Medulla oblongata (tissue), 1 donor: ENCODE measurements at regions not wholly inside any gene's neighbourhood (a gene's known extent, or its start where the extent isn't known, plus 50 kb on each side); places are given as distances from the start of the nearest gene placed in this dataset.
"Not testable (repeated sequence)": the region's sequence is repeated elsewhere in the genome, so short reads cannot be mapped to it uniquely, and the experiment has no call there.

Experiments used
- DNase-seq: peaks from one replicate; pipeline ENCODE4 v3.0.0-alpha.2; 2015; ENCODE audit errors: extremely low spot score

GRCh38 chr21:6060054-6060681 is 4461.2 kb upstream of the TPTE start:
- not testable (repeated sequence) for DNase-seq

DNA sequence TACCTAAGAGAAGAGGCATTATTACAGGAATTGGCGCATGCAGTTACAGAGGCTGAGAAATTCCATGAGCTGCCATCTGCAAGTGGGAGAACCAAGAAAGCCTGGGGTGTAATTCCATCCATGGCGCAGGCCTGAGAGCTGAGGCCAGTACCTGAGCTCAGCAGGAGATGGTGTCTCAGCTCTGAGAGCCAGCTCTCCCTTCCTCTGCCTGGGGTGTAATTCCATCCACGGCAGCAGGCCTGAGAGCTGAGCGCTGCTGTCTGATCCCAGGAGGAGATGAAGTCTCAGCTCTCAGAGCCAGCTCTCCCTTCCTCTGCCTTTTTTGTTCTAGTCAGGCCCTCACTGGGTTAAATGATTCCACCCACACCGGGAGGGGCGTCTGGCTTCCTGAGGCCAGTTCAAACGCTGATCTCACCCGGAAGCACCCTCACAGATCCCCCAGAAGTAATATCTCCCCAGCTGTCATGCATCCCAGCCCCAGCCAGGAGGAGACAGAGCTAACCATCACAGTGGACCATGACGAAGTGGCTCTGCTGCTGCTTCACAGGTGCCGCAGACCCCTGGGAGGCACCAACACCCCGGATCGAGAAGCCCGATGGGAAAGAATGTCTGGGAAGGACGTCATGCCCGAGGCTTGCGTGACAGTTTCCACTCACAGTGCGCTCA is 4454.9 kb upstream of the TPTE start:
- not testable (repeated sequence) for DNase-seq

GRCh38 chr21:6068098-6068831 is 4453.1 kb upstream of the TPTE start:
- not testable (repeated sequence) for DNase-seq

- DNase-seq, result not testable (repeated sequence)
These were observed 4451.2 kb upstream of the TPTE start for GRCh38 chr21:6070213-6070612.

DNA sequence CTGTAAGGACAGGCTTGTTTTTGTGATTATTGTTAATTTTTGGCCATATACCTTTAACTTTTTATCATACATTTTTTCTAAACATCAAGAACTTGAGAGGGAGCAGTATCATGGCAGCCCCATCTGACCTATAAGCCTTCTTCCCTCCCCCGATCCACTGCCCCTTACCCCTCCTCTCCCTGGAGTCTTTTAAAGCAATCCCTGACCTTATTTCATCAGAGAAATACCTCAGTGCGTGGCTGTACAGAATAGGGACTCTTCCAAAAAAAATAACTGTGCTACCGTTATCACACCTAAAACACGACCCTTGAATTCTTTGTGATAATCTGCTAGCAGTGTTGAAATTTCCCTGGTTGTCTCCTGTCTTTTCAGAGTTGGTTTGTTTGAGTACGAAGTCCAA is 4448.7 kb upstream of the TPTE start:
- DNase-seq, result not testable (repeated sequence)

- not testable (repeated sequence) for DNase-seq
These were observed 4447.2 kb upstream of the TPTE start for GRCh38 chr21:6073993-6074705.

DNA sequence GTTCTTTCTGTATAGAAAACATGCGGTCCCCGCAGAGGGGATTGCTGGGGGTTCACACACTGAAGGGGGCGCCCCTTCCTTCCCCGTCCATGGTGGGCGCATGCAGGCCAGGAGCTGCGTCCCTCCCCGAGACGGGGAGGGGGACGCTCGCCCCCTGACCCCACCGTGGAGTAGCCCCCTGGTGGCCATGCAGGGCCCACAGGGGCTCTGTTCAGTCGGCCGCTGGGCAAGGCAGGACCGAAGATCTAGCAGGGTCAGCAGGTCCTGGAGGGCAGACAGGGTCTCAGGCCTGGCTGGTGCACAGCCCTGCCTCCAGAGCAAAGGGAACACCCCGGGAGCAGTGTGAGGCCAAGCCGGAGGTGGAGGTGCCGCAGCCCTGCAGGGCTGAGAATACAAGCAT is 4446.4 kb upstream of the TPTE start:
- not testable (repeated sequence) for DNase-seq

GRCh38 chr21:6075627-6076208 is 4445.7 kb upstream of the TPTE start:
- DNase-seq, result not testable (repeated sequence)

DNA sequence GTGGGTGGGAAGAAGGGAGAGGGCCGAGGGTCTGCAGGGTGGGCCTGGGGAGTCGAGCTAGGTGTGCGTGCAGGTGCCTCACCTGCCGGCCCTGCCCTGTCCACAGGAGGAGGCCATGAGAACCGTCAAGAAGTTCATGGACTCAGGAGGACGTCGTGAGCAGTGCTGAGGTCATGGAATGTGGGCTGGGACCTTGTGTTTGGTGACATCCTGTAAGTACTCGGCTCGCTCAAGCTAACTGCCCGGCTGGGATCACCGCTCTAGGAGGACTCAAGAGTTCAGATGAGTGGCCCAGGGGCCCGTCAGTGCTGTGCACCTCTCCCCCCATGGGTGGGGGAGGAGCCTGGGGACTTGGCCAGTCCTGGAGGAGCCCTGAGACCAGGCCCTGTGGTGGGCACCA is 4444.0 kb upstream of the TPTE start:
- DNase-seq, result not testable (repeated sequence)

- DNase-seq, result not testable (repeated sequence)
These were observed 4442.5 kb upstream of the TPTE start for GRCh38 chr21:6078902-6079301.

DNA sequence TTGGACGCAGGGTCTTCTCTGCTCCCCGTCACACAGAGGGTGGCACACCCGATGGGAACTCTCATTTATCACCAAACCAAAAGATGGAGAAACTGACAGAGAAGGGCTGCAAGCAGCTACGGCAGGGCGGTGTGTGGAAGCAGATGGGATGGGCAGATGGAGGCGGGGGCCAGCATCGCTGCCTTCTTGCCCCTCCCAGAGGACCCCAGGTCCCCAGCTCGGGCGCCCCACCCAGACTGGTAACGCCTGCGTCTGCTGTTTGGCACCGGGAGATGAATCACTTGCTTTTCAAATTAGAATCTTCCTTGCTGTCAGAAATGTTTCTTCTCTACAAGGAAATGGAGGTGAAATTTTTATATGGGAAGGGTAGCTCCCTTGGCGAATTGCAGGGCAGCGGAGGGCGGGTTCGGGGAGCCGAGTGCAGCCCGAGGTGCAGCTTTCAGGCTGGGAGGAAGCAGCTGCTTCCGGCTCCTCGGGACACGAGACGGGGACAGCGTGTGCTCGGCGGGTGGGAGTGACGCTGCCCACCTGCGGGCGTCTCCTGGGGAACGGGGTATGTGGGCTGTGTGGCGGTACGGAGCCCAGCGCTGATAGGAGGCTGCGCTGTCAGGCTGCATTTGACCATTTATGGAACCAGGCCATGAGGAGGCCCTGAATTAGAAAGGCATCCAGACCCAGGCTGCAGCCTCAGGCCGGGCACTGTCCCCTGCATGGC is 4440.3 kb upstream of the TPTE start:
- DNase-seq, result not testable (repeated sequence)

- DNase-seq, result not testable (repeated sequence)
These were observed 4439.2 kb upstream of the TPTE start for GRCh38 chr21:6082166-6082565.

GRCh38 chr21:6083574-6084120 is 4437.7 kb upstream of the TPTE start:
- not testable (repeated sequence) for DNase-seq

DNA sequence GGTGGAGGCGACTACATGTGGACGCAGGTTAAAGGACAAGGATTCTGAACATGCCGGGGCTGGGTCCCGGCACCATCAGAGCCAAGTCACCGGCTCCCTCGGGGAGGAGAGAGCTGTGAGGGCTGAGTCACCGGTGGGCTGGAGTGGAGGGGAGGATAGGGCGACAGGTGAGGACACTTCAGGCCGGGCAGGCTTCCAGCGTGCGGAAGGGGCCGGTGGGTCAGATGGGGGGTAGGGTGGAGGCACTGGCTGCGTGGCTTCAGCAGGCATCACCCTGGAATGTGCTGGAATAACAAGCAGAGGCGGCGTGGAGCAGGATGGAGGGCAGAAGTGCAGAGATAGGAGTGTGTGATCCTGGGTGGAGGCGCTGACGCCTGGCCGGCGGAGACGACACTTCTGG is 4435.3 kb upstream of the TPTE start:
- not testable (repeated sequence) for DNase-seq

DNA sequence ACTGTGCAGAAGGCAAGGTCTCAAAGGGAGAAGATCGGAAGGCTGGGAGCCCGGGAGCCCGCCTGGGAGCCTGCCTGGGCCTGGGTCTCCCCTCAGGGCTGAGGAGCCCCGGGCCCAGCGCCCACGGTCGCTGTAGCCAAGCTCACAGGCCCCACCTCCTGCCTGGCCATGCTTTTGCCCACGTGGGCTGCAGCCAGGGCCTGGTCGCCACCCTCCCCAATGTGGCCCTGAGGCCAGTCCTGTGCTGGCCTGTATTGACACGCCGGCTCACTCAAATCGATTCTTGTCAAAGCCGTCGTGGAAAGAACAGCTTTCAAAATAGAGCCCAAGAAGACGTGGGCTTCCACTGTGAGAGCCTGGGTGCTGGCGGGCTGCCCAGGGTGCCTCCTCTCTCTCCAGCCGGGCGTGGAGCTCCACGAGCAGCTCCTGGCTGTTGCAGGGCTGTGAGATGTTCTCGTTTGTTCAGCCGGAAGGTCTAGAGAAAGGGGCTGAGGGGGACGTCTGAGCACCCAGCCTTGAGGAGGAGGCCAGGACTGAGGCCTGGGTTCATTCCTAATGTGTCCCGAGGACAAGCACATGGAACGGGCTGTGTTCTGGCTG is 4433.7 kb upstream of the TPTE start:
- not testable (repeated sequence) for DNase-seq

DNA sequence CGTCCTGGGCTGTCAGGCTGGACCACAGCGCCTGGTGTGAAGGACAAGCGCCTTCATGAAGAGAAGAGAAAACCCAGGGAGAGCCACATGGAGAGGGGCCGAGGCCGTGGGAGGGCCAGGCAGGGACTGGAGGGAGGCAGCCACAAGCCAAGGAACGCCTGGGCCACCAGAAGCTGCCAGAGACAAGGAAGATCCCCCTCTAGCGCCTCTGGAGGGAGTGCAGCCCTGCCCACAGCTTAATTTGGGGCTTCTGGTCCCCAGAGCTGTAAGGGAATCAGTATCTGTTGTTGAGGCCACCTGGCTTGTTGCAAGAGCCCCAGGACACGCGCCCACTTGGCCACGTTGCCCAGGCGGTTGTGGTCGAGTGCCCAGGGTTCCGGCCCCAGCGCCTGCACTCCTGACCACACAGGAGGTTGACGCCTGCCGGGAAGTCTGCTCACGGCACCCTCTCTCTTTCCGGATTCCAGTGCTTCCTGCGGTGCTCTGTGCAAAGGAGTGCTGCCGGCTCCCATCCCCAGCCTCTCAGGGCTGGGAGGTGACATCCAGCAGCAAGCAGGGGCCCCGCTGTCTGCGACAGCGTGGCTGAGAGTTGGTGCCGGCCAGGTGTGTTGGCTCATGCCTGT is 4431.0 kb upstream of the TPTE start:
- DNase-seq, result not testable (repeated sequence)

GRCh38 chr21:6091335-6092027 is 4429.9 kb upstream of the TPTE start:
- not testable (repeated sequence) for DNase-seq

- not testable (repeated sequence) for DNase-seq
These were observed 4429.0 kb upstream of the TPTE start for GRCh38 chr21:6092401-6092800.

- not testable (repeated sequence) for DNase-seq
These were observed 4428.0 kb upstream of the TPTE start for GRCh38 chr21:6093419-6093818.
